Right lobe of liver (tissue), 4 donors: ENCODE measurements at regions not wholly inside any gene's neighbourhood (a gene's known extent, or its start where the extent isn't known, plus 50 kb on each side); places are given as distances from the start of the nearest gene placed in this dataset.

Experiments used
- CTCF ChIP-seq, 4 donors: fragments of 200-600 bp in 3 of 4; fragments of 450-650 bp in 1 of 4; IDR thresholded peaks; one replicate each; pipeline versions ENCODE4 v1.5.1 to v1.8.0; 2016 to 2022; ENCODE audit warnings: antibody characterized with exemption in 4 of 4, mild to moderate bottlenecking in 2 of 4
- POLR2A ChIP-seq: fragments of 450-650 bp; IDR thresholded peaks from one replicate; pipeline ENCODE4 v1.6.1; 2017; ENCODE audit warnings: antibody characterized with exemption, mild to moderate bottlenecking
- donor health status: DM: no; HTN: no; CAD: no.
- donor health status: DM: no; HTN: no; CAD: no.
- donor health status: DM: no; HTN: yes; CAD: no.

DNA sequence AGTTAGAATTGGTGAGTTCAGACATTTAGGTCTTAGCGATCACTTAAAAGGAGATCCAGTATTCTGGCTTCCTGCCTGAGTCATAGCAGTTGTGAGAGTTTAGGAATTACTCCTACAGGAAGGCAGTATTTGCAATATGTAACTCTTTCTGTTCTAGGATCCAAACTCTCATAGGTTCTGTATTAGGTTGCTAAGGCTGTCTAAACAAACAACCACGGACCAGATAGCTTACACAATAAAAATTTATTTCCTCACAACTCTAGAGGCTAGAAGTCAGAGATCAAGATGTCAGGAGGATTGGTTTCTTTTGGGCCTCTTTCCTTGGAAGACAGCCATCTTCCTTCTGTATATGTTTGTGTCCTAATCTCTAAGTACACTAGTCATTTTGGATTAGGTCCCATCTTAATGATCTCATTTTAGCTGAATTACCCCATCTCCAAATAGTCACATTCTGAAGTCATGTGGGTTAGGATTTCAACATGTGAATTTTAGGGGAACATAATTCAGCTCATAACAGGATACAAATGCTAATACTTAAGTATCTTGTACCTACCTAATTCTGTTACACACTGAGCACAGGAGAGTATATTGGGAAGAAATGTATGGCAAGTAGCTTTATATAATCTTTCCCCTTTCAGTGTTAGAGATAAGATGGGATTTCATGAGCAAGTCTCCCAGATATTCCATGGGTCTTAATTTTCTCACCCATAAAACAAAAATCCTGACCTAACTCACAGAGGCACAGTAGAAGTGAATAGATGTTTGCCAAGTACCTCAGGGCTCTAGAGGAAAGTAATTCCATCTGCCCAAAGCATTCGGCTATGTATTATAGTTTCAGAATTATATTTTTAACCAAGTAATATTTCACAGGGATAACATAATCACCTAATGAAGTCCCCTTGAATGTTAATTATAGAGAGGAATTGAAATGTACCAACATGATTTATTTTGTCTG lies 144.4 kb downstream of the PTBP2 start:
- TF ChIP-seq CTCF (IDR thresholded peaks at IDR 0.05): no peak
- no peak for TF ChIP-seq POLR2A
